SK-N-SH (cell line): ENCODE measurements at regions not wholly inside any gene's neighbourhood (a gene's known extent, or its start where the extent isn't known, plus 50 kb on each side); places are given as distances from the start of the nearest gene placed in this dataset.

Source experiments
- CTCF ChIA-PET: fragments of 300-600, 350-600 bp; formaldehyde crosslinking; extraction: SDS; loops from one replicate; lab custom pipeline; 2021; lab: Yijun Ruan, JAX
- POLR2A ChIA-PET: fragments of 350-600 bp; sonication (Branson Sonifier 250); formaldehyde crosslinking; extraction: SDS; loops from one replicate; lab custom pipeline; 2020; ENCODE audit warnings: antibody characterized with exemption, inconsistent platforms; lab: Yijun Ruan, JAX
- DNase-seq: peaks from one replicate; pipeline ENCODE4 v3.0.0; 2012
- H2AFZ ChIP-seq: fragments of 200-600 bp; sonication (generic); 2 replicates; pipeline ENCODE4 v1.8.1; 2016; ENCODE audit warnings: antibody characterized with exemption, mild to moderate bottlenecking, low read depth
- H3F3A ChIP-seq: fragments of 200-600 bp; sonication (generic); replicated peaks from 2 replicates; pipeline ENCODE3; 2016; ENCODE audit warnings: antibody characterized with exemption, mild to moderate bottlenecking; ENCODE audit not compliant: insufficient read depth
- H3K27ac ChIP-seq, 2 experiments: fragments of 200-500 bp in 1 of 2; fragments of 200-600 bp in 1 of 2; sonication (Bioruptor generic) in 1 of 2; sonication (generic), shearing (Covaris generic) in 1 of 2; 2 replicates each; pipeline versions ENCODE4 v1.5.1 to v1.6.1; 2014 to 2016; ENCODE audit warnings: low read depth in 2 of 2, inconsistent platforms in 1 of 2, low read length in 1 of 2, mild to moderate bottlenecking in 1 of 2, mixed read lengths in 1 of 2
- H3K27me3 ChIP-seq: fragments of 200-600 bp; sonication (generic), shearing (Covaris generic); 2 replicates; pipeline ENCODE4 v1.6.1; 2016; ENCODE audit warnings: mixed run types; ENCODE audit not compliant: insufficient read depth
- H3K36me3 ChIP-seq, 2 experiments: fragments of 200-500 bp in 1 of 2; fragments of 200-600 bp in 1 of 2; sonication (Bioruptor generic) in 1 of 2; sonication (generic) in 1 of 2; replicated peaks in 1 of 2; 2 replicates each; pipeline versions ENCODE3 to v1.5.1; 2014 to 2016; ENCODE audit warnings: low read length in 1 of 2, mild to moderate bottlenecking in 1 of 2; ENCODE audit not compliant: insufficient read depth in 2 of 2, control insufficient read depth in 1 of 2
- H3K4me1 ChIP-seq, 2 experiments: fragments of 200-500 bp in 1 of 2; fragments of 200-600 bp in 1 of 2; sonication (Bioruptor generic) in 1 of 2; sonication (generic), shearing (Covaris generic) in 1 of 2; 2 replicates each; pipeline versions ENCODE4 v1.5.1 to v1.6.1; 2014 to 2016; ENCODE audit warnings: low read depth in 1 of 2, low read length in 1 of 2, mixed run types in 1 of 2; ENCODE audit not compliant: insufficient read depth in 2 of 2, control insufficient read depth in 1 of 2
- H3K4me2 ChIP-seq: fragments of 200-600 bp; sonication (generic), shearing (Covaris generic); 2 replicates; pipeline ENCODE4 v1.6.1; 2017; ENCODE audit warnings: mixed run types
- H3K4me3 ChIP-seq, 2 experiments: fragments of 200-500 bp in 1 of 2; fragments of 200-600 bp in 1 of 2; sonication (Bioruptor generic) in 1 of 2; sonication (generic), shearing (Covaris generic) in 1 of 2; 2 replicates each; pipeline versions ENCODE4 v1.5.1 to v1.8.1; 2014 to 2016; ENCODE audit warnings: low read depth in 2 of 2, inconsistent platforms in 1 of 2, low read length in 1 of 2, mild to moderate bottlenecking in 1 of 2, mixed read lengths in 1 of 2, moderate library complexity in 1 of 2
- H3K79me2 ChIP-seq: fragments of 200-600 bp; sonication (generic); 2 replicates; pipeline ENCODE4 v1.8.1; 2017; ENCODE audit warnings: mild to moderate bottlenecking; ENCODE audit not compliant: insufficient read depth
- H3K9ac ChIP-seq: fragments of 200-600 bp; sonication (generic); 2 replicates; pipeline ENCODE4 v1.6.1; 2017; ENCODE audit warnings: mixed run types
- H3K9me2 ChIP-seq: fragments of 200-600 bp; sonication (generic); 2 replicates; pipeline ENCODE4 v1.6.1; 2017; ENCODE audit warnings: mixed run types
- H3K9me3 ChIP-seq: fragments of 200-600 bp; sonication (generic); 2 replicates; pipeline ENCODE4 v1.6.1; 2017; ENCODE audit warnings: mixed run types, mild to moderate bottlenecking, moderate library complexity
- H4K20me1 ChIP-seq: fragments of 200-600 bp; sonication (generic); 2 replicates; pipeline ENCODE4 v1.6.1; 2017; ENCODE audit warnings: mild to moderate bottlenecking, mixed run types; ENCODE audit not compliant: insufficient read depth
- CHD2 ChIP-seq: fragments of 150-350 bp; IDR thresholded peaks from 2 replicates; pipeline ENCODE4 v1.6.1; 2018; ENCODE audit warnings: low read length; ENCODE audit not compliant: partially characterized antibody
- ELF1 ChIP-seq: IDR thresholded peaks from 2 replicates; pipeline ENCODE4 v1.4.0; 2012
- EP300 ChIP-seq, 2 experiments: IDR thresholded peaks; 2 replicates each; pipeline versions ENCODE4 v1.4.0 to v1.6.1; 2012; ENCODE audit warnings: borderline replicate concordance in 1 of 2, low read depth in 1 of 2, low read length in 1 of 2
- FOSL2 ChIP-seq: IDR thresholded peaks from 2 replicates; pipeline ENCODE4 v1.4.0; 2012; ENCODE audit warnings: low read depth, mild to moderate bottlenecking, moderate library complexity, borderline replicate concordance
- FOXJ3 ChIP-seq: sonication (generic); formaldehyde crosslinking; IDR thresholded peaks from 2 replicates; pipeline ENCODE4 v1.5.1; 2020; ENCODE audit warnings: mild to moderate bottlenecking, missing genetic modification reagents
- JUND ChIP-seq: IDR thresholded peaks from 2 replicates; pipeline ENCODE4 v1.4.0; 2012
- MEF2A ChIP-seq: IDR thresholded peaks from 2 replicates; pipeline ENCODE4 v1.4.0; 2012; ENCODE audit warnings: low read depth, borderline replicate concordance
- MXI1 ChIP-seq: IDR thresholded peaks from 2 replicates; pipeline ENCODE4 v1.6.1; 2012; ENCODE audit warnings: mild to moderate bottlenecking, low read depth, low read length, improper control_type of control experiment
- NFIC ChIP-seq: IDR thresholded peaks from 2 replicates; pipeline ENCODE4 v1.4.0; 2012; ENCODE audit warnings: borderline replicate concordance
- NRF1 ChIP-seq: IDR thresholded peaks from 2 replicates; pipeline ENCODE4 v1.6.1; 2012; ENCODE audit warnings: low read depth, mild to moderate bottlenecking, low read length
- RAD21 ChIP-seq: IDR thresholded peaks from 2 replicates; pipeline ENCODE4 v1.6.1; 2012; ENCODE audit warnings: mild to moderate bottlenecking, low read length
- RCOR1 ChIP-seq: fragments of 150-350 bp; IDR thresholded peaks from 2 replicates; pipeline ENCODE4 v1.6.1; 2017; ENCODE audit warnings: antibody characterized with exemption, low read length
- RFX5 ChIP-seq: IDR thresholded peaks from 2 replicates; pipeline ENCODE4 v1.6.1; 2012; ENCODE audit warnings: mild to moderate bottlenecking, improper control_type of control experiment, low read length
- RXRA ChIP-seq: IDR thresholded peaks from 2 replicates; pipeline ENCODE4 v1.4.0; 2012; ENCODE audit warnings: low read depth, mild to moderate bottlenecking, borderline replicate concordance
- SIN3A ChIP-seq: IDR thresholded peaks from 2 replicates; pipeline ENCODE4 v1.6.1; 2012; ENCODE audit warnings: low read depth, mild to moderate bottlenecking, low read length, moderate library complexity, borderline replicate concordance
- TCF12 ChIP-seq: IDR thresholded peaks from 2 replicates; pipeline ENCODE4 v1.4.0; 2012
- WGBS: methylation state at CpG from one replicate; pipeline ENCODE4 v1.1.6; 2017; ENCODE audit warnings: low lambda C conversion rate; 5-methylcytosine and 5-hydroxymethylcytosine counted together
- TF ChIP-seq, protein P1 (sequence below): fragments of 150-350 bp; IDR thresholded peaks from 2 replicates; pipeline ENCODE4 v1.6.1; 2016; ENCODE audit warnings: mild to moderate bottlenecking, low read depth, low read length
- TF ChIP-seq, protein P2 (sequence below): IDR thresholded peaks from 2 replicates; pipeline ENCODE4 v1.4.0; 2012; ENCODE audit warnings: low read depth
- TF ChIP-seq, protein P3 (sequence below): fragments of 150-350 bp; IDR thresholded peaks from 2 replicates; pipeline ENCODE4 v1.6.1; 2017; ENCODE audit warnings: antibody characterized with exemption, low read length, low read depth, borderline replicate concordance
- TF ChIP-seq, protein P4 (sequence below): IDR thresholded peaks from 2 replicates; pipeline ENCODE4 v1.6.1; 2012; ENCODE audit warnings: mild to moderate bottlenecking, low read depth, low read length, moderate library complexity

DNA sequence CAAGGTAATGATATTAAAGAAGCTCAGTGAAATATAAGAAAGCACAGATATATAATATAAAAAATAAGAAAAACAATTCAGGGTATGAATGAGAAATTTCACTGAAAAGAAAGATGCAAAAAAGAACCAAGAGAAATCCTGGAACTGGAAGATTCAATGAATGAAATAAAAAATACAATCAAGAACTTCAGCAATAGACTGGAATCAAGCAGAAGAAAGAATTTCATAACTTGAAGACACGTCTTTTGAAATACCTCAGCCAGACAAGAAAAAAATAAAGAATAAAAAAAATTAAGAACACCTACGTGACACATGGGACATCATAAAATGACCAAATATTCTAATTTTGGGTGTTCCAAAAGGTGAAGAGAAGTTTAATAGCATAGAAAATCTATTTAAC is 104.6 kb upstream of the NEO1 start:
- H3K9ac ChIP-seq: no peak overlapping the region

DNA sequence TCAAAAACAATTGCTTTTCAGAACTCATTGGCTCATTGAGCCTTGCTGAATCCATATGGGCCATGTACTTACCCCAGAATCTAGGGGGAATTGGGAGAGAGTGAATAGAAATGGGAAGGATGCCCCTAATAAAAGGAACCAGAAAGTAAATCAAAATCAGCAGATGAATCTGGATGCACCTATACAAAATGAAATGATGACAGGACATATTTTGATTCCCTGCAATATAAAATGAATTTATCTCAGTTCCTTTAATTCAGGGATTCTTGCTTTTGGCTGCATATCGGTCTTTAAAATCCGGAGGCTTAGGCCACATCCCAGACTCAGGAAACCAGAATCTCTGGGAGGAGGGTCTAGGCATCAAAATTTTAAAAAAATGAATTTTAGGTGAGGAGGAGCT is 107.7 kb upstream of the NEO1 start:
- POLR2A ChIA-PET: no interaction called here
- no peaks in the 10 kb centered on the region for H3K9me2 ChIP-seq

More for the DNA sequence above, 104.6 kb upstream of the NEO1 start:
- WGBS: 16% methylated on average over 2 of the region's 2 CpGs
- Histone ChIP-seq H3K9me2 (no peaks in the 10 kb centered on the region), H4K20me1 (no peaks in the 10 kb centered on the region), H3K27ac (no peak overlapping the region), H3F3A (no peaks in the 10 kb centered on the region), H3K4me2 (no peak overlapping the region), H3K27me3 (no peaks in the 10 kb centered on the region), H3K4me3 (no peak overlapping the region), H3K79me2 (no peaks in the 10 kb centered on the region), H3K4me1 (no peaks in the 10 kb centered on the region), H3K36me3 (no peaks in the 10 kb centered on the region), H2AFZ (no peak overlapping the region), H3K9me3 (no peaks in the 10 kb centered on the region)
- TF ChIP-seq TCF12: no peak
- TF ChIP-seq, protein P1, sequence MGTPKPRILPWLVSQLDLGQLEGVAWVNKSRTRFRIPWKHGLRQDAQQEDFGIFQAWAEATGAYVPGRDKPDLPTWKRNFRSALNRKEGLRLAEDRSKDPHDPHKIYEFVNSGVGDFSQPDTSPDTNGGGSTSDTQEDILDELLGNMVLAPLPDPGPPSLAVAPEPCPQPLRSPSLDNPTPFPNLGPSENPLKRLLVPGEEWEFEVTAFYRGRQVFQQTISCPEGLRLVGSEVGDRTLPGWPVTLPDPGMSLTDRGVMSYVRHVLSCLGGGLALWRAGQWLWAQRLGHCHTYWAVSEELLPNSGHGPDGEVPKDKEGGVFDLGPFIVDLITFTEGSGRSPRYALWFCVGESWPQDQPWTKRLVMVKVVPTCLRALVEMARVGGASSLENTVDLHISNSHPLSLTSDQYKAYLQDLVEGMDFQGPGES: no peak
- no peak for TF ChIP-seq MEF2A
- no peak for TF ChIP-seq EP300 (IDR thresholded peaks at IDR 0.05; ENCODE audit: borderline replicate concordance in 1 of 2, low read depth in 1 of 2, low read length in 1 of 2)
- TF ChIP-seq RAD21: no peak
- TF ChIP-seq, protein P2, sequence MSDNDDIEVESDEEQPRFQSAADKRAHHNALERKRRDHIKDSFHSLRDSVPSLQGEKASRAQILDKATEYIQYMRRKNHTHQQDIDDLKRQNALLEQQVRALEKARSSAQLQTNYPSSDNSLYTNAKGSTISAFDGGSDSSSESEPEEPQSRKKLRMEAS: no peak
- no peak for TF ChIP-seq RCOR1
- no peak for TF ChIP-seq FOXJ3 (CRISPR knock-in tag)
- TF ChIP-seq NRF1: no peak
- ChIA-PET CTCF (no interaction called here), POLR2A (no interaction called here)
- no peak for DNase-seq

More for the DNA sequence above, 107.7 kb upstream of the NEO1 start:
- no peak overlapping the region for H3K4me2 ChIP-seq
- H3K9me3 ChIP-seq: no peaks in the 10 kb centered on the region
- no peaks in the 10 kb centered on the region for H4K20me1 ChIP-seq
- H3K27ac ChIP-seq: no peak overlapping the region
- H3K36me3 ChIP-seq: no peaks in the 10 kb centered on the region
- TF ChIP-seq EP300 (IDR thresholded peaks at IDR 0.05; ENCODE audit: borderline replicate concordance in 1 of 2, low read depth in 1 of 2, low read length in 1 of 2): no peak
- no peak for TF ChIP-seq CHD2
- TF ChIP-seq RXRA: no peak
- no peak for TF ChIP-seq MXI1
- no peak for TF ChIP-seq ELF1
- no peak for TF ChIP-seq NFIC
- TF ChIP-seq, protein P3, sequence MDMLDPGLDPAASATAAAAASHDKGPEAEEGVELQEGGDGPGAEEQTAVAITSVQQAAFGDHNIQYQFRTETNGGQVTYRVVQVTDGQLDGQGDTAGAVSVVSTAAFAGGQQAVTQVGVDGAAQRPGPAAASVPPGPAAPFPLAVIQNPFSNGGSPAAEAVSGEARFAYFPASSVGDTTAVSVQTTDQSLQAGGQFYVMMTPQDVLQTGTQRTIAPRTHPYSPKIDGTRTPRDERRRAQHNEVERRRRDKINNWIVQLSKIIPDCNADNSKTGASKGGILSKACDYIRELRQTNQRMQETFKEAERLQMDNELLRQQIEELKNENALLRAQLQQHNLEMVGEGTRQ: no peak
- TF ChIP-seq FOSL2: no peak
- no peak for TF ChIP-seq RAD21
- TF ChIP-seq RFX5: no peak
- no peak for TF ChIP-seq SIN3A
- no peak for TF ChIP-seq JUND
- TF ChIP-seq, protein P4, sequence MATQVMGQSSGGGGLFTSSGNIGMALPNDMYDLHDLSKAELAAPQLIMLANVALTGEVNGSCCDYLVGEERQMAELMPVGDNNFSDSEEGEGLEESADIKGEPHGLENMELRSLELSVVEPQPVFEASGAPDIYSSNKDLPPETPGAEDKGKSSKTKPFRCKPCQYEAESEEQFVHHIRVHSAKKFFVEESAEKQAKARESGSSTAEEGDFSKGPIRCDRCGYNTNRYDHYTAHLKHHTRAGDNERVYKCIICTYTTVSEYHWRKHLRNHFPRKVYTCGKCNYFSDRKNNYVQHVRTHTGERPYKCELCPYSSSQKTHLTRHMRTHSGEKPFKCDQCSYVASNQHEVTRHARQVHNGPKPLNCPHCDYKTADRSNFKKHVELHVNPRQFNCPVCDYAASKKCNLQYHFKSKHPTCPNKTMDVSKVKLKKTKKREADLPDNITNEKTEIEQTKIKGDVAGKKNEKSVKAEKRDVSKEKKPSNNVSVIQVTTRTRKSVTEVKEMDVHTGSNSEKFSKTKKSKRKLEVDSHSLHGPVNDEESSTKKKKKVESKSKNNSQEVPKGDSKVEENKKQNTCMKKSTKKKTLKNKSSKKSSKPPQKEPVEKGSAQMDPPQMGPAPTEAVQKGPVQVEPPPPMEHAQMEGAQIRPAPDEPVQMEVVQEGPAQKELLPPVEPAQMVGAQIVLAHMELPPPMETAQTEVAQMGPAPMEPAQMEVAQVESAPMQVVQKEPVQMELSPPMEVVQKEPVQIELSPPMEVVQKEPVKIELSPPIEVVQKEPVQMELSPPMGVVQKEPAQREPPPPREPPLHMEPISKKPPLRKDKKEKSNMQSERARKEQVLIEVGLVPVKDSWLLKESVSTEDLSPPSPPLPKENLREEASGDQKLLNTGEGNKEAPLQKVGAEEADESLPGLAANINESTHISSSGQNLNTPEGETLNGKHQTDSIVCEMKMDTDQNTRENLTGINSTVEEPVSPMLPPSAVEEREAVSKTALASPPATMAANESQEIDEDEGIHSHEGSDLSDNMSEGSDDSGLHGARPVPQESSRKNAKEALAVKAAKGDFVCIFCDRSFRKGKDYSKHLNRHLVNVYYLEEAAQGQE: no peak
- no peak for TF ChIP-seq RCOR1
- CTCF ChIA-PET: no interaction called here
- H3K79me2 ChIP-seq: no peaks in the 10 kb centered on the region
- H3K4me1 ChIP-seq: no peaks in the 10 kb centered on the region
- DNase-seq: no peak
- H3K9ac ChIP-seq: no peak overlapping the region
- no peaks in the 10 kb centered on the region for H3K27me3 ChIP-seq
- H2AFZ ChIP-seq: no peak overlapping the region
- WGBS: 73% methylated on average over 2 of the region's 2 CpGs
- H3F3A ChIP-seq: no peaks in the 10 kb centered on the region
- no peak overlapping the region for H3K4me3 ChIP-seq
